Ovary (tissue), 7 donors: ENCODE measurements at regions not wholly inside any gene's neighbourhood (a gene's known extent, or its start where the extent isn't known, plus 50 kb on each side); places are given as distances from the start of the nearest gene placed in this dataset.

Source experiments
- DNase-seq, 5 donors: peaks; one replicate each; pipeline ENCODE4 v3.0.0-alpha.2; 2019 to 2020
- H3K27ac ChIP-seq, 2 donors: fragments of 200-600 bp; one replicate each; pipeline versions ENCODE4 v1.5.1 to v1.8.0; 2019 to 2022
- H3K27me3 ChIP-seq: fragments of 200-600 bp; one replicate; pipeline ENCODE4 v1.8.0; 2022
- H3K36me3 ChIP-seq: fragments of 200-600 bp; sonication (generic); one replicate; pipeline ENCODE4 v1.5.1; 2019
- H3K4me1 ChIP-seq: one replicate; pipeline ENCODE4 v1.8.1; 2013; ENCODE audit warnings: mild to moderate bottlenecking, moderate library complexity; ENCODE audit not compliant: insufficient read depth
- H3K4me3 ChIP-seq: fragments of 200-600 bp; sonication (generic); one replicate; pipeline ENCODE4 v1.5.1; 2017
- H3K9me3 ChIP-seq, 2 donors: fragments of 200-600 bp in 1 of 2; sonication (generic) in 1 of 2; one replicate each; pipeline versions ENCODE4 v1.5.1 to v1.8.1; 2013 to 2019; ENCODE audit warnings: mild to moderate bottlenecking in 1 of 2, moderate library complexity in 1 of 2
- CTCF ChIP-seq, 3 donors: fragments of 450-650 bp in 2 of 3; fragments of 200-600 bp in 1 of 3; IDR thresholded peaks; one replicate each; pipeline versions ENCODE4 v1.5.1 to v1.8.0; 2016 to 2022; ENCODE audit warnings: antibody characterized with exemption in 3 of 3, mild to moderate bottlenecking in 1 of 3
- EP300 ChIP-seq: sonication (generic); formaldehyde crosslinking; IDR thresholded peaks from one replicate; pipeline ENCODE4 v1.6.1; 2017; ENCODE audit warnings: antibody characterized with exemption
- POLR2A ChIP-seq: fragments of 450-650 bp; IDR thresholded peaks from one replicate; pipeline ENCODE4 v1.6.1; 2017; ENCODE audit warnings: antibody characterized with exemption, mild to moderate bottlenecking, moderate library complexity
- WGBS, 3 donors: extraction: QIAGEN DNeasy Blood & Tissue Kit in 1 of 3; methylation state at CpG; one replicate each; pipeline versions ENCODE4 v1.1.5 to v1.1.7; 2013 to 2017; 5-methylcytosine and 5-hydroxymethylcytosine counted together
- intact Hi-C, 4 donors: fragments of 100-400 bp; cut with DNase I; formaldehyde crosslinking; loops; one replicate each; pipeline versions ENCODE4 v1.11.0 to v1.15.1; 2022 to 2023
- donor health status: DM: no; HTN: no; CAD: no; lungs with moderate emphysema.
- donor health status: DM: no; HTN: no; CAD: no.
- donor health status: Bipolar disorder and iron deficiency.
- donor health status: DM: no; HTN: no; CAD: no.
- donor health status: DM: yes; HTN: yes; CAD: no.

GRCh38 chr17:12257176-12257575 lies 236.5 kb downstream of the MAP2K4 start:
- H3K27ac ChIP-seq: no peak overlapping the region
- no peaks in the 10 kb centered on the region for H3K9me3 ChIP-seq
- no peak overlapping the region for H3K4me3 ChIP-seq
- DNase-seq: no peak
- no peaks in the 10 kb centered on the region for H3K36me3 ChIP-seq
- TF ChIP-seq CTCF (IDR thresholded peaks at IDR 0.05): no peak
- no peak for TF ChIP-seq EP300
- no peak for TF ChIP-seq POLR2A
- WGBS, 3 donors: 56 to 63% (median 60%) methylated on average over 5 of the region's 5 CpGs
- H3K4me1 ChIP-seq: no peaks in the 10 kb centered on the region
- no peaks in the 10 kb centered on the region for H3K27me3 ChIP-seq
- intact Hi-C loops: loop anchor here (1.0 to 10.0 kb wide), 5 partner anchors 288 to 748 kb away; partner anchors contain the start of gene MYOCD (in 2 of the 4)

- intact Hi-C loops: no loop called here
- Histone ChIP-seq H3K9me3 (no peaks in the 10 kb centered on the region), H3K4me1 (no peaks in the 10 kb centered on the region), H3K36me3 (no peaks in the 10 kb centered on the region), H3K27ac (no peak overlapping the region), H3K27me3 (no peaks in the 10 kb centered on the region), H3K4me3 (no peak overlapping the region)
- TF ChIP-seq EP300 (no peak), CTCF (IDR thresholded peaks at IDR 0.05) (no peak), POLR2A (no peak)
- 90 to 92% (median 91%) methylated on average over 10 of the region's 10 CpGs for WGBS, 3 donors
- no peak for DNase-seq
Observed at GRCh38 chr17:12261354-12261753, 240.7 kb downstream of the MAP2K4 start.

- WGBS, 3 donors: 31 to 51% (median 44%) methylated on average over 6 of the region's 6 CpGs
- Histone ChIP-seq H3K9me3 (no peaks in the 10 kb centered on the region), H3K27ac (no peak overlapping the region), H3K27me3 (no peaks in the 10 kb centered on the region), H3K36me3 (no peaks in the 10 kb centered on the region), H3K4me3 (no peak overlapping the region), H3K4me1 (peaks cover 5% of the 10 kb centered on the region)
- TF ChIP-seq EP300 (no peak), CTCF (IDR thresholded peaks at IDR 0.05) (no peak), POLR2A (no peak)
- no peak for DNase-seq
- intact Hi-C loops: no loop called here
Observed at GRCh38 chr17:12269751-12270150, 249.1 kb downstream of the MAP2K4 start.

GRCh38 chr17:12277827-12278226 lies 257.1 kb downstream of the MAP2K4 start:
- Histone ChIP-seq H3K9me3 (no peaks in the 10 kb centered on the region), H3K36me3 (no peaks in the 10 kb centered on the region), H3K4me3 (no peak overlapping the region), H3K4me1 (no peaks in the 10 kb centered on the region), H3K27me3 (no peaks in the 10 kb centered on the region), H3K27ac (no peak overlapping the region)
- DNase-seq: no peak
- intact Hi-C loops: no loop called here
- WGBS, 3 donors: 63 to 65% (median 64%) methylated on average over 3 of the region's 3 CpGs
- TF ChIP-seq EP300 (no peak), POLR2A (no peak), CTCF (IDR thresholded peaks at IDR 0.05) (no peak)
